GM12878 (cell line): ENCODE measurements at regions not wholly inside any gene's neighbourhood (a gene's known extent, or its start where the extent isn't known, plus 50 kb on each side); places are given as distances from the start of the nearest gene placed in this dataset.

Experiments used
- CEBPB ChIP-seq, 2 experiments: fragments of 150-350 bp in 1 of 2; IDR thresholded peaks; 2 replicates each; pipeline ENCODE4 v1.6.1; 2012 to 2014; ENCODE audit warnings: low read depth in 2 of 2, low read length in 2 of 2, borderline replicate concordance in 1 of 2, inconsistent platforms in 1 of 2
- TF ChIP-seq, protein P1 (sequence below): IDR thresholded peaks from 2 replicates; pipeline ENCODE4 v1.6.1; 2012; ENCODE audit warnings: low read depth, low read length, improper control_type of control experiment

DNA sequence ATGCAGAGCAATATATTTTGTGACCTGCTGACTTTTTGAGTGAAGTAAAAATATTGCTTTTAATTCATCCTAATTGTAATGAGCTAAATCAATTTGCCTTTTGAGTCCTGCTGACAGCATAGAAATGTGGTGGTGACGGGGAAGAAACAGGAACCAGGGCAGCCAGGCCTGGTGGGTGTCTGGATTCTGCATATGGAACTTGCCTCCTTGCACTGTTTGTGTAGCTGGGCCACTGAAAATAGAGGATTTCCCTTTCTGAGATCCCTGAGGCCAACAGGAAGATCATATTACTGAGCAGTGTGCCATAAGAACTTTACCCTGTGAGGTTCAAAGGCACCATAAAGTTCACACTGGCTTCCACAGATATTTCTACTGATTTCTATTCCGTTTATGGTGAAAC lies 488.4 kb upstream of the AKR1E2 start:
- TF ChIP-seq, protein P1, sequence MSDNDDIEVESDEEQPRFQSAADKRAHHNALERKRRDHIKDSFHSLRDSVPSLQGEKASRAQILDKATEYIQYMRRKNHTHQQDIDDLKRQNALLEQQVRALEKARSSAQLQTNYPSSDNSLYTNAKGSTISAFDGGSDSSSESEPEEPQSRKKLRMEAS = no peak
- no peak for TF ChIP-seq CEBPB (IDR thresholded peaks at IDR 0.05; ENCODE audit: borderline replicate concordance in 1 of 2, low read depth in 2 of 2, low read length in 2 of 2)
